ENCODE measurements at regions not wholly inside any gene's neighbourhood (a gene's known extent, or its start where the extent isn't known, plus 50 kb on each side); places are given as distances from the start of the nearest gene placed in this dataset.

GRCh38 chr2:239816576-239817467 lies 208.3 kb downstream of the NDUFA10 start:
- ATAC-seq (no peak), DNase-seq (no peak)
- Histone ChIP-seq H3K9me3 (ENCODE audit: control insufficient read depth, insufficient read depth, low read length) (no peaks in the 10 kb centered on the region), H3K36me3 (ENCODE audit: control insufficient read depth, insufficient read depth, low read length) (no peaks in the 10 kb centered on the region), H3K27ac (ENCODE audit: low read length) (no peak overlapping the region), H3K4me3 (ENCODE audit: low read length) (no peak overlapping the region), H3K27me3 (ENCODE audit: control insufficient read depth, insufficient read depth, low read length) (no peaks in the 10 kb centered on the region), H3K4me1 (ENCODE audit: control insufficient read depth, insufficient read depth, low read length) (no peaks in the 10 kb centered on the region)
- Mint-ChIP-seq H3K9me3 (no peaks in the 10 kb centered on the region), H3K36me3 (no peaks in the 10 kb centered on the region), H3K4me3 (no peak overlapping the region), H3K4me1 (no peaks in the 10 kb centered on the region), H3K27me3 (ENCODE audit: low read depth in 2 of 2) (peaks cover 10 to 11% of the 10 kb centered on the region in 2 donors), H3K27ac (no peak overlapping the region)
- intact Hi-C loops (cut with micrococcal nuclease), result no loop called here
- 82% methylated on average over 17 of the region's 17 CpGs for WGBS (ENCODE audit: insufficient coverage)
- TF ChIP-seq CTCF (IDR thresholded peaks at IDR 0.05), result no peak

GRCh38 chr2:239815671-239816070 lies 209.5 kb downstream of the NDUFA10 start:
- Histone ChIP-seq H3K9me3 (ENCODE audit: control insufficient read depth, insufficient read depth, low read length) (no peaks in the 10 kb centered on the region), H3K36me3 (ENCODE audit: control insufficient read depth, insufficient read depth, low read length) (no peaks in the 10 kb centered on the region), H3K27me3 (ENCODE audit: control insufficient read depth, insufficient read depth, low read length) (no peaks in the 10 kb centered on the region), H3K4me3 (ENCODE audit: low read length) (no peak overlapping the region), H3K27ac (ENCODE audit: low read length) (no peak overlapping the region), H3K4me1 (ENCODE audit: control insufficient read depth, insufficient read depth, low read length) (no peaks in the 10 kb centered on the region)
- TF ChIP-seq CTCF (IDR thresholded peaks at IDR 0.05), result no peak
- Mint-ChIP-seq H3K36me3 (no peaks in the 10 kb centered on the region), H3K4me3 (no peak overlapping the region), H3K27me3 (ENCODE audit: low read depth in 2 of 2) (peaks cover 5% of the 10 kb centered on the region in 2 donors), H3K9me3 (no peaks in the 10 kb centered on the region), H3K4me1 (no peaks in the 10 kb centered on the region), H3K27ac (no peak overlapping the region)
- 83% methylated on average over 12 of the region's 12 CpGs for WGBS (ENCODE audit: insufficient coverage)
- DNase-seq, result no peak
- no peak for ATAC-seq
- intact Hi-C loops (cut with micrococcal nuclease), result no loop called here

- H3K4me1 ChIP-seq (ENCODE audit: control insufficient read depth, insufficient read depth, low read length), result no peaks in the 10 kb centered on the region
Observed at GRCh38 chr2:239814861-239815601, 210.1 kb downstream of the NDUFA10 start.

More at GRCh38 chr2:239814861-239815601, 210.1 kb downstream of the NDUFA10 start:
- no peaks in the 10 kb centered on the region for H3K36me3 Mint-ChIP-seq
- H3K9me3 Mint-ChIP-seq, result no peaks in the 10 kb centered on the region
- 93% methylated on average over 19 of the region's 19 CpGs for WGBS (ENCODE audit: insufficient coverage)
- no peak overlapping the region for H3K4me3 Mint-ChIP-seq
- Histone ChIP-seq H3K9me3 (ENCODE audit: control insufficient read depth, insufficient read depth, low read length) (no peaks in the 10 kb centered on the region), H3K27me3 (ENCODE audit: control insufficient read depth, insufficient read depth, low read length) (no peaks in the 10 kb centered on the region), H3K4me3 (ENCODE audit: low read length) (no peak overlapping the region), H3K27ac (ENCODE audit: low read length) (no peak overlapping the region), H3K36me3 (ENCODE audit: control insufficient read depth, insufficient read depth, low read length) (no peaks in the 10 kb centered on the region)
- DNase-seq, result no peak
- intact Hi-C loops (cut with micrococcal nuclease), result no loop called here
- no peak for TF ChIP-seq CTCF (IDR thresholded peaks at IDR 0.05)
- no peak for ATAC-seq
- peaks cover 0 to 2% of the 10 kb centered on the region in 2 donors for H3K27me3 Mint-ChIP-seq (ENCODE audit: low read depth in 2 of 2)
- no peaks in the 10 kb centered on the region for H3K4me1 Mint-ChIP-seq
- H3K27ac Mint-ChIP-seq, result no peak overlapping the region
